WI38 (cell line): ENCODE measurements at regions not wholly inside any gene's neighbourhood (a gene's known extent, or its start where the extent isn't known, plus 50 kb on each side); places are given as distances from the start of the nearest gene placed in this dataset.

ENCODE experiments used
- H3K4me3 ChIP-seq: 2 replicates; pipeline ENCODE4 v1.5.1; 2011; ENCODE audit warnings: low read depth, mild to moderate bottlenecking, control low read depth, low read length
- TF ChIP-seq, protein P1 (sequence below): IDR thresholded peaks from 2 replicates; pipeline ENCODE4 v1.5.1; 2012; ENCODE audit warnings: low read depth, mild to moderate bottlenecking, control low read depth, low read length

DNA sequence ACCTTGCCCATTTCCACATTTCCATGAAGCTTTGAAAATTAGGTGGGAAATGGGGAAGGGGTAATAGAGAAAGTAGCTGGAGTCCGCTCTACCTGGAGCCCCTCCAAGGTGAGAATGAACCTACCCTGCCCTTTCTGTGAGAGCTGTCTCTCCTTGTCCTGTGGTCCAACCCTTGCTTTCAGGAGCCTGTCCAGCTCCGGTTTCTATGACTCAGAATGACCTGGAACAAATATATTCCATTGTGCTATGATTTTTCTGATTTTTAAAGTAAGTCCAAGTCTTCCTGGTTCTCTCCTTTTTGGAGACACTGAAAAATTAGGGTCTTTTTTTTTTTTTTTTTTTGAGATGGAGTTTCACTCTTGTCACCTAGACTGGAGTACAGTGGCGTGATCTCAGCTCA lies 89.1 kb upstream of the VASH1 start:
- TF ChIP-seq, protein P1, sequence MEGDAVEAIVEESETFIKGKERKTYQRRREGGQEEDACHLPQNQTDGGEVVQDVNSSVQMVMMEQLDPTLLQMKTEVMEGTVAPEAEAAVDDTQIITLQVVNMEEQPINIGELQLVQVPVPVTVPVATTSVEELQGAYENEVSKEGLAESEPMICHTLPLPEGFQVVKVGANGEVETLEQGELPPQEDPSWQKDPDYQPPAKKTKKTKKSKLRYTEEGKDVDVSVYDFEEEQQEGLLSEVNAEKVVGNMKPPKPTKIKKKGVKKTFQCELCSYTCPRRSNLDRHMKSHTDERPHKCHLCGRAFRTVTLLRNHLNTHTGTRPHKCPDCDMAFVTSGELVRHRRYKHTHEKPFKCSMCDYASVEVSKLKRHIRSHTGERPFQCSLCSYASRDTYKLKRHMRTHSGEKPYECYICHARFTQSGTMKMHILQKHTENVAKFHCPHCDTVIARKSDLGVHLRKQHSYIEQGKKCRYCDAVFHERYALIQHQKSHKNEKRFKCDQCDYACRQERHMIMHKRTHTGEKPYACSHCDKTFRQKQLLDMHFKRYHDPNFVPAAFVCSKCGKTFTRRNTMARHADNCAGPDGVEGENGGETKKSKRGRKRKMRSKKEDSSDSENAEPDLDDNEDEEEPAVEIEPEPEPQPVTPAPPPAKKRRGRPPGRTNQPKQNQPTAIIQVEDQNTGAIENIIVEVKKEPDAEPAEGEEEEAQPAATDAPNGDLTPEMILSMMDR = no peak
- H3K4me3 ChIP-seq = no peak overlapping the region

DNA sequence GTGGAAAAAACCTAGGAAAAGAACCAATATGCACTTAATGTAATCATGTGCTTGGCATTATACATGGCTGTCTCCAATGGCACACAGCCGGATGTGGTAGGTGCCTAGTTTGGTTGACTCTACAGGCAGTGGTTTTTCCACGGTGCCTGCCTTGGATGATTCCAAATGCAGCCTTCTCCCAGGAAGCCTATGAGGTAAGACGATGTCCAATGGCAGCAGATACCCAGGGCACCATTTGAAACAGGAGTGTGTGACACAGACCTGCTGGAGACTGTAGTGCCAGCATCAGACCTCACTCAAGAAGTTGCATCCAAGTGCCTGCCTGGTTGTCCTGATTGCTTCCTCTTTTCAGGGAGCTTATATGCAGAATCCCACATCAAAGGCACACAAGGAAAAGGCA lies 88.0 kb upstream of the VASH1 start:
- TF ChIP-seq, protein P1 = no peak
- no peak overlapping the region for H3K4me3 ChIP-seq

DNA sequence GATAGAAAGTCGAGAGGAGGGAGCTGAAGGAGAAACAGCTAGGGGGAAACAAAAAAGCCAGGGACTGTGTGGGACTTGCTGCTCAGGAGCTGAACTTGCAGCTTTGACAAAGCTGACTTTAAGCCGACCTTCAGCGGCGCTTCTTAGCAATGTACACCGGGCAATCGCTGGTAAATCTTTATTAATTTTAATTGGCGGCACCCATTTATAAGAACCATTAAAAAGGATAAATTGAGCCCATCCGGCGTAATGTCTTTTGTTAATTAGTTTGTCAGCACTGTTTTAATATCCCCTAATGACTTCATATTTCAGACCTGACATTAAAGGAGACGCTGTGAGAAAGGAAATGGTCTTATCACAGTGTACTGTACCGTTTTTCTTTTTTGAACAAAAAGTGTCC lies 86.2 kb upstream of the VASH1 start:
- TF ChIP-seq, protein P1 = no peak
- no peak overlapping the region for H3K4me3 ChIP-seq

DNA sequence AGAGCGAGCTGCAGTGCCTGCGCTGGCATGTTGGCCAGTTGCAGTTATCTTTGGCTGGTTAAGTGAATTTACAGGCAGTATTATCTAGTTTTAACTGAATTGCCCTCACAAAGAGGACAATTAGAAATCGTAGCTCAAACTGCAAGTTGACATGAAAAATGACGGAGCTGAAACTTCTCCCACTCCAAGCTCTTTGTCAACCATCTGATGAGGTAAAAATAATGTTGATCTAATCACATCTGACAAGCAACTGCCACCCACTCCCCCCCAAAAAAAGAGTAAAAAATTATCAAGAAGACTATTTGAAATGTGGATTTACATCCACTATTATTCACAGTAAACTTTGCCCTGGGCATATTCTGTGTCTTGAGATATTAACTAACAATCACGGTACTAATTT lies 84.7 kb upstream of the VASH1 start:
- no peak overlapping the region for H3K4me3 ChIP-seq
- TF ChIP-seq, protein P1 = no peak

DNA sequence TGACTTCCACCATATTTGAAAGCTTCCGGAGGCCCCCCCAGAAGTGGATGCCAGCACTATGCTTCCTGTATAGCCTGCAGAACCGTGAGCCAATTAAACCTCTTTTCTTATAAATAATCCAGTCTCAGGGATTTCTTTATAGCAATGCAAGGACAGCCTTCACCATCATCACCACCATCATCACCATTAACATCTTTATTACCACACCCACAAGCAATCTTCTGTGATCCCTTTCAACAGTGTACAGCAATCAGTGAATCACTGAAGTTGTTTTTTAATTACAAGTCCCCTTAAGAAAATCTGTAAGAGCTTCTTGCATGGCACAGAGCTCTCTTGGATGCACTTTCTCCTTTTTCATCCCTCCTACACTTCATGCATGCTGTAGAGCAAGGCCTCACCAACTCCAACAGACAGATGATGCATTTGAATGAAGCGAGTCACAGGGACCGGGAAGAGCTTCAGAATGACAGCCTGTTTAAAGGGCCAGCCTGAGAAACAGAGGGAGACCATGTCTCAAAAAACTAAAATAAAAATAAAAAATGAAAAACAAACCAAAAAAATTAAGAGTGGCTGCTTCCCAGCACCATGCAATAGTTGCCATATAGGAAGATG lies 83.6 kb upstream of the VASH1 start:
- no peak overlapping the region for H3K4me3 ChIP-seq
- TF ChIP-seq, protein P1 = no peak

DNA sequence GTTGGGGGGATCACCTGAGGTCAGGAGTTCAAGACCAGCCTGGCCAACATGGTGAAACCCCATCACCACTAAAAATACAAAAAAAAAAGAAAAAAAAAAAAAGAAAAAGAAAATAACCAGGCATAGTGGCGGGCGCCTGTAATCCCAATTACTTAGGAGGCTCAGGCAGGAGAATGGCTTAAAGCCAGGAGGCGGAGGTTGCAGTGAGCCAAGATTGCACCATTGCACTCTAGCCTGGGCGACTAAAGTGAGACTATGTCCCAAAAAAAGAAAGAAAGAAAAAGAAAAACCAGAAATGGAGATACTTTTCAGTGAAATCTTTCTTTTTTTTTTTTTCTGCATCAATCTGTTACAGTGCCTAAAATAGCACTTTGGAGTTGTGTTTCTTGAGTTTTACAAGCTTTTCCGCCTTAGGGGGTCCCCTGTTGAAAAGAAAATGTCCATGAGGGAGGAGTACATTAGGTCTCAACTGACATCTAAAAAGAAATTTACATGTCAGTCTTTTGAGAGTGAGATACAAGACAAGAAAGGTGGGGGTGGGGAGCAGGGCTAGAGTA lies 82.9 kb upstream of the VASH1 start:
- no peak overlapping the region for H3K4me3 ChIP-seq
- TF ChIP-seq, protein P1 = no peak

DNA sequence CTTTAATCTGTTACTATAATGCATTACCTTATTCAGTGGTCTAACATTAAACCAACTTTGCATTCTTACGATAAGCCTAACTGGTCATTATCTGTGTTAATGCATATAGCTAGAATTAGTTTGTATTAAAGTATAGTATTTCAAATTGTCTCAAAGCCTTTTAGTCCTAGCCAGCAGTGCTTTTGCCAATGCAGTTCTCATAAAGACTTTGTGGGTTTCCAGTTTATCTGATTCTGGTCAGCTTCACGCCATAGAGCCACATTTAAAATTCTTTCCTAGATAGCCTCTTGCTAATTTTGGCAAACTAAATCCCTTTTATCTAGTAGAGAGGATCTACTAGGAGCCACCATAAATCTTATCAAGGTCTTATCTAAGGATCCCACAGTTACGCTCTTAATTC lies 78.9 kb upstream of the VASH1 start:
- no peak overlapping the region for H3K4me3 ChIP-seq
- TF ChIP-seq, protein P1 = no peak
